ENCODE measurements at regions not wholly inside any gene's neighbourhood (a gene's known extent, or its start where the extent isn't known, plus 50 kb on each side); places are given as distances from the start of the nearest gene placed in this dataset.
A peak's percentile ranks its signal among the peaks of the same experiment; 100 is the strongest.

GRCh38 chr1:38126970-38127369, 80.4 kb upstream of the POU3F1 start:
- DNase-seq = no peak

DNA sequence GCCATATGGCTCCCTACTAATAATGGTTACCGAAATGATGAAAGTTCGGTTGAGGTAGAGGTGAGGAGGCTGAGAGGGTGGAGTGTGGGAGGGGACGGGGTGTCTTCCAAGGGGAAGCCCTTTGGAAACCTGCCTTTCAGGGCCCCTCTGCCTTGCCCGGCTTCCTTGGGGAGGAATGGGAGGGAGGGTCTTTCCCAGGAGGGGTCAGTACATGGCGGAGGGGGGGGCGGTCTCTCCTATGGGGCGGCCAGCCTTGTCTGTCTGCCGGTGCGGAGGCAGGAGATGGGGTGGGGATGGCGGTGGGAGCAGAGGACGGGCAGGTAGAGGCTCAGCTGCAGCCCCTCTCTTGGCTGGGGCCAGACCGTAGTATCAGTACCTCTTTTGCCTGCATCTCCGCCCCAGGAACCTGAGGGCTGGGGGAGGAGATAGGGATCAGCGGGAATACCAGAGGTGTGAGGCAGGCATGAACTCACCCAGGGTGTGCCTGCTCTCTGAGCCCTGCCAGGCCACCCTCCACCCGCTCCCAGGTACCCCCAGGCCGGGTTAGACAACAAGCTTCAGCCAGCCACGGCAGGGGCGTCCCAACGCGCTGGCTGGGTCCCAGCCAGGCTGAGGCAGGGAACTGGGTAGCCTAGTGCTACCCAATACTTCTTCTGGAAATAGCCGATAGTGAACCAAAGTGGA, 79.4 kb upstream of the POU3F1 start:
- DNase-seq = no peak

DNA sequence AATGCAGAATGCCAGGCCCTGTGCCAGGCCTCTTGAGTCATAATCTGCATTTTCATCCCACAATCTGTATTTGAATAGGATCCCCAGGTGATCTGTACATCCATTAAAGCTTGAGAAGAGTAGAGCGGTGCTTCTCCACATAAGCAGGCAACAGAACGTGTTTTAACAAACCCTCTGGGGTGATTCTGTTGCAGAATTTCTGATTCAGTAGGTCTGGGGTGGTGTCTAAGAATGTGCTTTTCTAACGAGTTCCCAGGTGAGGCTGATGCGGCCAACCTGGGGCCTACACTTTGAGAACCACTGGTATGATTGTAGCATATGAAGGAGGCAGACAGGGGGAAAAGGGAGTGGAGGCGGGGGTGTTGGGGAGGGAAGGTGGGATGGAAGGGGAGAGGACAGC, 78.4 kb upstream of the POU3F1 start:
- DNase-seq = no peak

GRCh38 chr1:38123356-38124135, 77.0 kb upstream of the POU3F1 start:
- DNase-seq = no peak

DNA sequence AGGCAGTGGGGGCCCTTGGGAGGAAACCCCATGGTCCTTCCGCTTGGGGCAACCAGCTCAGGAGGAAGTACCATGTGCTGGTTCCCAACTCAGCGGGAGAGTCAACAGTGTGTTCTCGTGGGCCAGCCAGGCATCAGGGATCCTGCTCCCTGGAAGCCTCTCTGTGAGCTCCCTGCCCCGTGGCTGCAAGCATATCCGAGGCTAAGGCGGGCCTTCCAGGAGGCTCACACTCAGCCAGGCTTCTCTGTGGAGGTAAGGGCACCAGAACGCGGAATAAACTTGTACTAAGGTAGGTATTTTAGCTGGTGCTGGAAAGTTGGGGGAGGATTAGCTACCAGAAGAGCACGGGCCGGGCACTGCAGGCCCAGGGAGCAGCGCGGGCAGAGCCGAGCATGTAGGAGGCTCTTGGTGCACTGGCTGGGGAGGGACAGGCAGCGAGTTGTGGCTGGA, 74.7 kb upstream of the POU3F1 start:
- DNase-seq = no peak

- DNase-seq = peak; percentile 4
Observed at GRCh38 chr1:38120552-38121230, 74.1 kb upstream of the POU3F1 start.

DNA sequence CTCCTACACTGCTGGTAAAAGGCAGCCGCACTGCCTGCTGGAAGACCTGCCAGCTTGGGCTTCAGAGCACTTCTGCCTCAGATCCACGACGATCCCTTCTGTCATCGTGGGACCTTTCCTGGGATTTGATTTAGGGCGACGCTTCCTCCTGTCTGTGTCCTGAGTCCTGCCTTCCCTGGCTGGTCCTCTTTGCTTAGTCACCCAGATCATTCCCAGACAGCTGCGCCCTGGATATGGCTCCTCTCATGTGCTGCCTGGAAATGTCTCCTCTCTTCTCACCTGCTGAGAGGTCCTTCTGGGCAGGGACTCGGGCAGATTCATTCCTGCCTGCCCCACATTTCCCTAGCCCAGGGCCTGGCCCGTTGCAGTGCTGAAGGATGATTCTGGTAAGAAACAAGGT, 72.4 kb upstream of the POU3F1 start:
- DNase-seq = no peak

DNA sequence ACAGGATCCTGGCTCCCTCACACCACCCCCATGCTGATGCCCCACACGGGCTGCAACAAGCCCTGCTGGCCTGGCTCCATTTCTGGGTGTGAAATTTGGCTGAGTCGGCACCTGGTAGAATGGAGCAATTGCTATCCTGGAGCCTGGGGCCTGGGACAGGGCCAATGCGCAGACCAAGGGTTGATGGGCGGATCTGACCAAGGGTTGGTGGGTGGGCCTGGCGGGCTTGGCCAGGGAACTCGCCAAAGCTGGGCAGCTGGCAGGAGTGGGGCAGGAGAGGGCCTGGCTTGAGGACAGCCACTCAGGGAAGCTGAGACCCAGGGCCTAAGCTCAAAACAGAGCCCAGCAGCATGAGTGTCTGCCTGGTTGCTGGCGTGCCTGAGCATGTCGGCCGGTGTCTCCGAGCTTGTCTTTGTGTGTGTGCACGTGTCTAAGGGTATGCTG, 70.9 kb upstream of the POU3F1 start:
- DNase-seq = peak; percentile 26

DNA sequence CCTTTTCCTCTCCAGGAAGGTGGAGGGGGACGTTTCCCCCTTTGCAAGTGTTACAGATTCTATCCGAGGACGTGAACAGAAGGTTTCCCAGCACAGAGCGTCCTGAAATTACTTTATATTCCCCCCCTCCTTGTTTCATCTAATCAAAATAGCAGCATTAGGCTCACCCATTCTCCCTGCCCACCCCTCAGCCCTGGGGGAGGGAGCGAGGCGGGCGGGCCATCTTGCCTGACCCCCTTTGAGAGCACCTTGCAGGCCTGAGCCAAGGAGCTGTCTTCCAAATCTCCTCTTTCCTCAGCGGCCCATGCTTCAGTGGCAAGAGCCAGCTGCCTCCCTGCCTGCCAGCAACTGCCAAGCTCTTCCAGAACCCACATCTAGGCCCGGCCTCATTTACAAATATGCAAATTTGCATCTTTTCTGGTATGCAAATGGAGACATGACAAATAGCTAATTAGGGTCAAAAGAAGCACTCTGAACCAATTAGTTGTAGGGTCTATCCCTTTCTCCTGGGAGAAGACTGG, 69.1 kb upstream of the POU3F1 start:
- peak; percentile 6 for DNase-seq

DNA sequence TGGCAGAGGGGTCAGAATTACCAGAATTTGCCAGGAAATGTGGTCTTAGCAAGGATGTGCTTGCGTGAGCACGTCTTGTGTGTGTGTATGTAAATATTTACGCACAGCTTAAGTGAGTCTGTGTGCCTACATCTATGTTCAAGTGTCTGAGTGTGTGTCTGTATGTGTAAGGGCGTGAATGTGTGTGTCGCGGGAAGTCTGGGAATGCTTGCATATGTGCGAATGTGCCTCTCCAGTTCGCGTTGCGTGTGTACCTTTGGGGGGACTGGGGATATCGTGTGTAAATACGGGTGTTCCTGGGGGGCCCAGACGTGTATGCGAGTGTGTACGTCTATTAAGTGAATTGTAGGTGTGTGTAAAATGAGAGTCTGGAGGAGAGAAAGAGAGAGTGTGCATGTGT, 68.6 kb upstream of the POU3F1 start:
- DNase-seq = no peak

DNA sequence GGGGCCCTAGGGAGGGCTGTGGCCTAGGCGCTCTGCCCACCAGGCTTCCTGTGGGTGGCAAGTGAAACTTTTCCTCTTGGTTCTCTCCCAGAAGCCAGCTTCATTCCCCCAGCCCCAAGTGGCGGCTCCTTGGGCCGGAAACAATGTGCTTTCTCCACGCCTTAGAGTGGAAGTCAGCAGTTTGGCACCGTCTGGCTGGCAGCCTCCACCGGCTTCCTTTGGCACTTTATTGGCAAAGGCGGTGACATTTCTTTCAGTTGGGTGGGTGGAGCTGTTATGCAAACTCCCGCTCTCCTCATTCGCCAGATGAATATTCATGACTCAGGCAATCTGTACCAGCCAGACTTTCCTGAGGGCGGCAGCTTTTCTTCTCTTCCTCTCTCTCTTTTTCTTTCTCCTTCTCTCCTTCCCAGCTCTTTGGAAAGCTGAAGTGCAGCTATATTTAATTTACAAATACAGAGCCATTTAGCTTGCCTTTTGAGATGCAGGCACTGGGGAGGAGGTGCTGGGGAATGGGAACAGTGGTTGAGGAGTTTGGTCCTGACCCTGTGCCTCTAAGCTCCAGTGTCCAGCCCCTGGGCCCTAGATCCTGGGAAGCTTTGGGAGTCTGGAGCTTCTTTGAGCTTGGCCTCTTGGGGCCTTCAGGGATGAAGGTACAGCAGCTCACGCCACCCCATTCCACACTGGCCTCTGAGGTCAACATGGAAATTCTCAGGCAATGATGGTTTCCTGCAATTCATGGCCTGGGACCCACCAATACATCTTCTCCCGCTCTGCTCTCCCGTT, 67.8 kb upstream of the POU3F1 start:
- peak; percentile 69 for DNase-seq

GRCh38 chr1:38113159-38113666, 66.6 kb upstream of the POU3F1 start:
- no peak for DNase-seq

GRCh38 chr1:38111589-38111988, 65.0 kb upstream of the POU3F1 start:
- DNase-seq = no peak

GRCh38 chr1:38105267-38105666, 58.7 kb upstream of the POU3F1 start:
- DNase-seq = no peak

DNA sequence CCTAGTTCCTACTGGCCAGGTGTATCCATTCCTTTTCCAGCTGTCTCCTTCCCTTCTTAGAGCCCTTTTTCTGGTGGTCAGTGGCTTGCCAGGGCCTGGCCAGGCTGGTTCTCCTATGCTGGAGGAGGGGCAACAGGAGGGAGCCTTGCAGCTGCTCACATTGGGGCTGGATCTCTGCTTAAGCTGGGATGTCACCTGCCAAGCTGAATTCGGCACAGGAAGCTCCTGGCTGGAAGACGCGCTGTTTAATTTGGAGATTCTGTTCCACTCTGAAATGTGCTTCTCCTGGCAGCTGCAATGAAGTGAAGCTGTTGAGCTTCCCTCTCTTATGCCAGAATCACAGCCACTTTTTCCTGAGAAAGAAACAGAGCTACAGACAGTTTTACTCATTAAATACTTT, 56.0 kb upstream of the POU3F1 start:
- peak; percentile 51 for DNase-seq

- no peak for DNase-seq
Observed at GRCh38 chr1:38101037-38101785, 54.6 kb upstream of the POU3F1 start.

DNA sequence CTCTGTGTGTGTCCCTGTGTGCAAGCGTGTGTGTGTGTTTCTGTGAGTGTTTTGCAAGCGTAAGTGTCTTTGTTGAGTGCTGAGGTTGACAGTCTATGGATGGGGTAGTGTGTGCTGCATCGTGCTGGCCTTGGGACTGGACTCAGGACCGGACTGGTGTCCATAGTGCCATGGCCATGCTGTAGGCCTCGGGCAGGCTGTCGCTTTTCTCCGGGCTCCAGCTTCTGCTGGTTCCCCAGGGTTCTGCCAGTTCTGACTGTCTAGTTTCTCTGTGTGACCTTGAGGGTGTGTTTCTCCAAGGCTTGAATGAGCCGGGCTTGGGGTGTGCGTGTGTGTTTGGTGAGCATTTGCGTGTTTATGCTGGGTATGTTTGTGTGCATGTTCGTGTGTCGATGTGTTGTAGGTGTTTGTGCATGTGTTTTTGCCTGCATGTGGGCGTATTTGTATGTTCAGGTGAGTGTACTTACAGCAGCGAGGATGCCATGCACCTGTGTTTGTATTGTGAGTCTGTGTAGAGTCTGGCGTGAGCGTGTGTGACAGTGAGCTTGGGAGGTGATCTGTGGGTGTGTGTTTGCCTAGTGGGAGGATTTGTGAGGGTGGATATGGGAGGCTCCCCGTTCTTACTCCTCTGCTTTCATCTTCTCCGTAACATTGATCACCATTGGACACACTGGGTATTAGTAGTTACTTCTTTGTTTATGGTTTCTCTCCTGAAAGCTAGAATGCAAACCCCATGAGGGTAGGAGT, 51.7 kb upstream of the POU3F1 start:
- no peak for DNase-seq

DNA sequence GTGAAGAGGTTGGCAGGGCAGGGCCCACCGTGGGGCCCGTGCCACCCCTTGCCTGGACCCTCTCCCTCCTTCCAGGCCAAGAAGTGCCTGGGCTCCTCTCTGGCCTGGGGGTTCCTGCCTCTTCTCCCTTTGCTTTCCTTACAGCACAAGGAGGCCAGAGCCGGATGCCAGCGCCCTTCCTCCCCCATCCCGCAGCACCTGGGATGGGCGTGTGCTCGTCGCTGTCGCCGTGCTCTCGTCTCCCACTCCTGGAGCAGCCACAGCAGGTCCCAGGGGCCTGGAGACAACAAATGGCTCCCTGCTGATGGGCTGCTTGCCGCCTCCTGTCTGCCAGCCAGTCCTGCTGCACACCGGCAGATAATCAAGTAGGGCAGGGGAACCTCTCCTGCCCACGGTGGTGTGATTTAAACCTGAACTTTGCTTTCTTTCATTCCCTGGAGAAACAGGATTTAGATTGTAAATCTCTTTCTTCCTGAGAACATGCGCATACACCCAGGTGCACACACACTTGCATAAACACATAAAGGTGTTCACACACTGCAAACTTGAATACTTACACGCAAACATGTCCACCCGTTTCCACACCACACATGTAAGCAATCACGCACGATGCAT, 50.8 kb upstream of the POU3F1 start:
- no peak for DNase-seq

Measured in left hindlimb (tissue), 1 donor.